Posterior vena cava (tissue), 2 donors: ENCODE measurements at regions not wholly inside any gene's neighbourhood (a gene's known extent, or its start where the extent isn't known, plus 50 kb on each side); places are given as distances from the start of the nearest gene placed in this dataset.
"Not testable (repeated sequence)": the region's sequence is repeated elsewhere in the genome, so short reads cannot be mapped to it uniquely, and the experiment has no call there.

Experiments used
- DNase-seq: peaks from one replicate; pipeline ENCODE4 v3.0.0-alpha.2; 2020; ENCODE audit warnings: low spot score
- intact Hi-C, 2 donors: fragments of 100-400 bp; cut with DNase I; formaldehyde crosslinking; loops; one replicate each; pipeline versions ENCODE4 v1.14.1 to v1.14.2; 2022 to 2023
- donor health status: DM: yes; HTN: yes; CAD: no.
- donor health status: DM: yes; HTN: yes; CAD: no.

DNA sequence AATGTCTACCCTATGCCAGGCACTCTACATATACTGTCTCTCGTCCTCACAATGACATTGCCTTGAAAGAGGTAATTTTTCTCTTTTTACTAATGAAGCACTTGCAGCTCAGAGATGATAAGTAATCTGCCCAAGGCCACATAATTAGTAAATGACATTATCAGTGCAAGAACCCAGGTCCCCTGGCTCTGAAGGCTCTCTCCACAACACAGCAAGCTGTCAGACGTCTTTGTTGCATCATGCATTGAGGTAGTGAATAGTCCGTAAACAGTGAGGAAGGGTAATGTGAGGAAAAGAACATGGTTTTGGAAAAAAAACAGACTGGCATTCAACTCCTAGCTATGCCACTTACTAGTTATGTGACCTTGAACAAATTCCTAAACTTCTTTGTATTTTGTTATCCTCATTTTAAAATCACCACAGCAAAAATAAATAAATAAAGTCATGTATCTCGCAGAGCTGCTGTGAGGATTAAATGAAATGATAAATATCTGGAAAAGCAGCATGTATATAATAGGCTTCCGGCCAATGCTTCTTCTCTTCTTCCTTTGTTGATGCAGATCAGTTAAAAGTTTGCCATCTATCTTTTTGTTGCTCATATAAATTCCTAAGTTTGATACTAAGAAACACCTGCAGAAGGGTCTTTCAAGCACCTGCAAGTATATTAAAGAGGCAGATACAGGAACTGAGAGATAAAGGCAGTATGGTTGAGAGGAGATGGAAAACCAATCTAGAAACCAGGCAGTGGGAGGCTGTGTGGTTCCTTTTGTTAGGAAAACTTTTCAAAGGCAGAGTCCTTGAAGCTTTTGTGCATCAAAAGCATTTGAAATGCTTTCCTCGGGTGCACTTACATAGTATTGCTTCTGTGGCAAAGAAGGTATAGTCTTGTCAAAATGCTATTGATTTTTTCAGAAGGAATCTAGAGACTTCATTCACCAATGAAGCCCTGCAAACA is 82.8 kb downstream of the BTG1 start:
- no peak for DNase-seq
- intact Hi-C loops = no loop called here

DNA sequence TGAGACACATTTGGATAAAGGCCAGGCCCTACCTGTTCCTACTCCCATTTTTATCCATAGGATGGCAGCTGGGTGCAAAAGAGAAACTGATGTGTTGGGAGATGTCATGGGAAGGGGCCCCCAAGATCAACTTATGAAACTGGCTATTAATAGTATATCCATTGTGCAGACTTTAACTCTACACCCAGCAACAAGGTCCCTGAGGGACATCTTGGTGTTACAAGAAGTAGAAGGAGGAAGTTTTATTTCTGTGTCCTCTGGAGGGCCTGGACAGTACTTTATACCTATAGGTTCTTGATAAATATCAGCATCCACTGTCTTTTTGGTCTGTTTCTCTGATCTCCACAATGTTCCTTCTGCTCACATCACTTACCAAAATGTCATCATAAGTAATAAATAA is 84.6 kb downstream of the BTG1 start:
- DNase-seq = no peak

DNA sequence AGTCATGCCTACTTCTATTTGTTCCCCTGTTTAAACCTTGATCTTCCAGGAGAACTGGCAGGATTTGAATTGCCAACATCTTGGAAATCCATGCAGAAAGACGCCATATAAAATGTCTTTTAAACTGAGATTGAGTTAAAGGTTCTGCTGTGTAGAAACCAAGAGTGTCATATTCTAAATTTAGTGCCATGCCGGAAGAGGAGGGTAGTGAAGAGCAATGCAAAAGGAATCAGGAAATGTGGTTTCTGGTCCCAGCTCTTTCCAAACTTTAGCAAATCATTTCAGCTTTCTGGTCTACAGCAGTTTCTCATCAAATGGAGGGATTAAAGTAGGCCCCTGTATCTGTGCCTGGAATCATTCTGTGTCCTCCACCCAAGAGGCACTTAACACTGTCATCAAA is 85.7 kb downstream of the BTG1 start:
- no peak for DNase-seq
- intact Hi-C loops = loop anchor here in 1 of 2 donors (2.0 kb wide), 1 partner anchor 457 kb away; no protein-coding TSS in a partner anchor

More for the DNA sequence above, 84.6 kb downstream of the BTG1 start:
- intact Hi-C loops = loop anchor here in 1 of 2 donors (2.0 kb wide), 1 partner anchor 456 kb away; no protein-coding TSS in a partner anchor

DNA sequence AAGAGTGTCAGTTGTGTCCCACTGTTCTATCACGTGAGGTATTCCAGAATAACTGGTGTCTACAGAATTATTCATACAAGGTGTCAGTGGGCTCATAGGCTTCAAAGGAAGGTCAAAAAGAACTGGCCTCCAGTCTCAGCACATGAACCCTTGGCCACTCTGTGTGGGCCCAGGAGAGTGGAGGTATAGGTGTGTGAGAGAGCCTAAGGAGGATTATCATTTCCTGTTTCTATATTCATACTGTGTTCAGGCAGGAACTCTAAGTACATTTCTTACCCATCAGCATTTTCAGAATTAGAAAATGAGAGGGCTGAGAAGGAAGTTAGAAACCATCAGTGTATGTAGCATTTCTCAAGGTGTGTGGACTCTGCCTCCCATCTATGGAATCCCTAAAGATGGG is 87.0 kb downstream of the BTG1 start:
- intact Hi-C loops = no loop called here
- no peak for DNase-seq

DNA sequence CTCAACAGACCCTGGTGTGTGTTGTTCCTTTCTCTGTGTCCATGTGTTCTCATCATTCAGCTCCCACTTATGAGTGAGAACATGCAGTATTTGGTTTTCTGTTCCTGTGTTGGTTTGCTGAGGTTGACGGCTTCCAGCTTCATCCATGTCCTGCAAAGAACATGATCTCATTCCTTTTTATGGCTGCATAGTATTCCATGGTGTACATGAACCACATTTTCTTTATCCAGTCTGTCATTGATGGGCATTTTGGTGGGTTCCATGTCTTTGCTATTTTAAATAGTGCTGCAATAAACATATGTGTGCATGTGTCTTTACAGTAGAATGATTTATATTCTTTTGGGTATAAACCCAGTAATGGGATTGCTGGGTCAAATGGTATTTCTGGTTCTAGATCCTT is 88.9 kb downstream of the BTG1 start:
- intact Hi-C loops, DNase-seq: not testable (repeated sequence)

DNA sequence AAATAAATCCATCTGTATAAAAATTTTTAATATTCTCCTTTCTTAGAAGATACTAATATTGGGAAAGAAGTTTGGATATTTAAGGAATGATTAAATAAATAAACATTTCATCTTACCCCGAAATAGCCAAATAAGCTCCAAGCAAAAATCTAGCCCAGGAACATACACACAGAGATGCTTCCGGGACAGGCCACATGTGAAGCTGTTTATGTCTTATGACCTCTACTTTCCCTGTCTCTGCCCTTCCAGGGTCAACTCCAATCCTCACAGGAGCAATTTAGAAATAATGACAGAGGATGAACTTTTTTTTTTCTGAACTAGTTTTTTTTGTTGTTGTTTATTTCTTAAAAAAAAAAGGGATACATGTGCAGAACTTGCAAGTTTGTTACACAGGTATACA is 89.4 kb downstream of the BTG1 start:
- no peak for DNase-seq
- intact Hi-C loops = no loop called here

DNA sequence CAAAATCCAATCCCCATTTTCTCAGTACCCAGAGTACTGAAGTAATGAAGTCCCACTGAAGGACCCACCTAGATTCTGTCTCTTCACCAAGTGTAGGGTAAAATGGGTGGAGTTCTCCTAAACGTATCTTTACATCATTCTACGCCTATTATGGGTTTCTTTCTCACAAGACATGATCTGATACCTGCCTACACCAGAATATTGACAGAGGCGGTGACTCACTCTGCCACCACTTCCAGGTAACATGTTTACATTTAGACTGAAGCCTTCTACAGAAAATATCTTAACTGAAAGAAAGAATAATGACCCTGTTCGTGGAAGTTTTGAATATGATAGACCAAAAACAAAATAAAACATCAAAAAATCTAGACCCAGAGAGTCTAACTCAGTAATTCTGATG is 89.8 kb downstream of the BTG1 start:
- intact Hi-C loops = no loop called here
- no peak for DNase-seq

DNA sequence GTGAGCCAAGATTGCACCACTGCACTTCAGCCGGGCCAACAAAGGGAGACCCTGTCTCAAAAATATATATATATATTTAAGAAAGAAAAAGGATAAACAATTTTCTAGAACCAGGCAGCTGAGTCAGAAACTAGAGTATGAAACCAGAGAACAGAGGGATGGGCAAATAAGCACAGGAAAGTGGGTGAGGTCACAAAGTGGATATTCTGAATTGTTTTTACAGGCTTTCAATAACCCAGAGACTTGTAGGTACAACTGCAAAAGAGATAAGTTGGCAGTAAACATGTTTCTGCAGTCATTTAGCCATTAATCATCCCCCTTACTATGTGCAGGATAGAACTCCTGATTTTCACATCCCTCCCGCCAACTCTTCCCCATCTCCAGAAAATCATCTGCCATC is 94.2 kb downstream of the BTG1 start:
- intact Hi-C loops = no loop called here
- DNase-seq = no peak

DNA sequence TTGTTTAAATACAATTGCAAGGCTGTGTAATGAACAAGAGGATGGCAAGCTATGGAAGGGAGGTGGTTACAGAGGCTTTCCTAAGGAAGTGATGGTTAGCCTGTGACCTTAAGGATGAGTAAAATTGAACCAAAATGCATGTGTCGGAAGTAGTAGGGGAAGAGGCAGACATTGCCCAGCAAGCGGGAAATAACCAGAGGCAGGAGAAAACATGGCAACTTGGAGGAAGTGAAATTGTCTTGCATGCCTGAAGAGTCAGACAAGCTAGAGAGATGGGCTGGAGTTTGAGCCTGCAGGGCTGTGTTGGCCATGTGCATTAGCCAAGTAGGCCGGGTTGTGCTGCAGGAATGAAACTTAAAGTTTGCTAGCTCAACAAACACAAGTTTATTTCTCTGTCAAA is 96.2 kb downstream of the BTG1 start:
- intact Hi-C loops = no loop called here
- no peak for DNase-seq

DNA sequence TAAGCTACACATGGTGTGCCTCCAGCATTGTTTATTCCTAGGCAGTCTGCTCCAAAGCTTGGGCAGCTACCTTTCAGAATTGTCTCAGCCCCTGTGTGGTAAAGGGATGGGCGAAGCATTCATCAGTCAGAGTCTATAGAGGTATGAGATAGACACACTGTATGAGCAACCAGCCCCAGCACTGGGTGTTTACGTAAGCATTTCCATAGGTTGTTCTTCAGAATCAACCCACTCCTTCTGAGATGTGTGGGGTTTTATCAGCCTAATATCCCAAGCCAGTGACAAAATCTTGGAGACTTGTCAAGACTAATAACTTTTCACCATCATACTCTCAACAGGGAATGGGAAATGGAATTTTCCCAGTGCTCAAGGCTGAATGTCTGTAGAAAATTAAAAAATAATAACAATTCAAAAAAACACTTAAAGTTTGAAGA is 98.2 kb downstream of the BTG1 start:
- intact Hi-C loops = no loop called here
- no peak for DNase-seq

DNA sequence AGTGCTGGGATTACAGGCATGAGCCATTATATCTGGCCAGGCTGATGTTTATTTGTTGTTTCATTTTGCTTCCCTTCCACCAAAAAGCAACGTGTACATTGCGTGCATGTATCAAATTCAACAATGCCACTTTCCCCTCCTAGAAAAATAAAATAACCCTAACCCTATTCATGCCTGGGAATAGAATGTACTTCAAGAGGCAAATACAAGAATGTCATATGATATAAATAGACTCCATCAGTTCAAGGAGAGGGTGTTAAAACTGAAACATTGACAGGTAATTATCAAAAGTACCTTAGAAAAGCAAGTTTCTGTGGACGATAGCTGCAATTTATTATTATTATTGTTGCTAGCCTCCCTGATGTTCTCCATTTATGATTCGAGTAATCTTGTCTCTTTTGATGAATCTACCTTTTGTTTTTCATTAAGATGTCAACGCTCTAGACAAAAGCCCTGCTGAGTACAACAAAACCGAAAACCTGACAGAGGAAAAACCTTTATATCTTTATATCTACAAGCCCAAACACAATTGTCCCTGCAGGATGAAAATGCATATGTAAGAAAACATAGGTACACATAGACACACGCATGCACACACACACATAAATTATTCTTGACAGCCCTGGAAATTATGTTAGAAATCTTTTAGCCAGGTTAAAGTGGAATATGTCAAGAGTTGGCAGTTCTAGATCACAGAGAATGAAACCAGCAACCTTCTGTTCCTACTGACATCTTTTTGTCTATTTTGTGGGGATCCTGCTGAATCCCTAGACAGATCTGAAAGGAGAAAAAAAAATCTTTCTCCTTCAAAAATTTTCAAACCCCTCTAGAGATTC is 98.9 kb downstream of the BTG1 start:
- intact Hi-C loops = no loop called here
- DNase-seq = no peak

DNA sequence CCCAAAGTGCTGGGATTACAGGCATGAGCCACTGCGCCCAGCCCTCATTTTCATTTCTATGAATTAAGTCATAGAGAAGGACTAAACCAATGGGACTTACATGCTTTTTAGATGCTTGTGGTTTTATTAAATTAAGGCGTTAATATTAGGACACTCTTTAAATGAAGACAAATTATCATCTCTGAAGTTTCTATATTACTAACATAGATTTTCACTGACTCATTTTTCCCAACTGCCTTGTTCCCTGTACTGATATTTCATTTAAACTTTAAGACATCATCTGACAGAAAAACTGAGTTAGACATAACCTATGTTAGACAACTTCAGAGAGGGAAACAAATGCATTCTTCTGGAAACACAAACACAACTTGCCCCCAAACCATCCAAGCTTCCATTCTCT is 99.8 kb downstream of the BTG1 start:
- intact Hi-C loops = no loop called here
- DNase-seq = no peak

DNA sequence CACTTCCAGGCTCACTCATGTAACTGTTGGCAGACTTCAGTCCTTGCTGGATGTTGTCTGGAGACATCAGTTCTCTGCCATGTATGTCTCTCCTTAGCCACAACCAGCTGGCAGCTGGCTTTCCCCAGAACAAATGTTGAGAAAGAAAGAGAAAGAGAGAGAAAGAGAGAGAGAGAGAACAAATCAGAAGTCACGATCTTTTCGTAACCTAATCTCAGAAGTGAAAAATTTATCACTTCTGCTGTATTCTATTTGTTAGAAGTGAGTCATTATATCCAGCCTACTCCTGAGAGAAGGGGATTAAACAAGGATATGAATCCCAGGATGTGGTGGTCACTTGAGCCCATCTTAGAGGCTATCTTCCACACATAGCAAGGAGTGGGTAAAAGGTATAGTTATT is 101.2 kb downstream of the BTG1 start:
- no peak for DNase-seq
- intact Hi-C loops = no loop called here

DNA sequence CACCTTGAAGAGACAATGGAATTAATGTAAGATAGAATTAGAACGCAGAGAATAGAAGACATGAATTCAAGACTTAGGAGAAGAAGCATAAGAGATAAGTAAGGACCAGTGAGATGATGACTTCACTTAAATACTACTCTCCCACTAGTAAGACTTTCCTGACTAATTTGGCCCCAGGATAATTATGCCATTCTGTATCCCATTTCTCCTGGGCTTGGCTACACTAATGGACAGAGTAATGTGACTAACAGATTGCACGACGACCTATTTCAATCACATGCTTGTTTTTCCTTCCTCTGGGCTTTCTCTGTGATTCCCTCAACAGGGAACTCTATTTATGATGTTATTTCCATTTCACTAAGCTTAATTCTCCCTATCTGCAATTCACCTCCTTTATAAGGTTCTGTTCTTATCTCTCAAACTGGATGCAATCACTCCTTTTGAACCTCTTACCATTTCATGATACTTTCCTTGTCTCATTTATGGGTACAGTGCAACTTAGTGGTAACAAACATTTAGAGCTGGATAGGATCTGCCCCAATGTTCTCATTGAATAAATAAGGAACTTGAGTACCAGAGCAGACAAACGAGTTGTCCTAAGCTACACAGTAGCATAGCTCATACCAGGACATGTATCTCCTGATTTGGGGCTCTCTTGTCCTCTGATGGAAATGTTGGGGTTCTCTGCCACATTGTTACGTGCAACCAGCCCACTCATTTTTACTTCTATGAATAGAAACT is 102.7 kb downstream of the BTG1 start:
- no peak for DNase-seq
- intact Hi-C loops = no loop called here

DNA sequence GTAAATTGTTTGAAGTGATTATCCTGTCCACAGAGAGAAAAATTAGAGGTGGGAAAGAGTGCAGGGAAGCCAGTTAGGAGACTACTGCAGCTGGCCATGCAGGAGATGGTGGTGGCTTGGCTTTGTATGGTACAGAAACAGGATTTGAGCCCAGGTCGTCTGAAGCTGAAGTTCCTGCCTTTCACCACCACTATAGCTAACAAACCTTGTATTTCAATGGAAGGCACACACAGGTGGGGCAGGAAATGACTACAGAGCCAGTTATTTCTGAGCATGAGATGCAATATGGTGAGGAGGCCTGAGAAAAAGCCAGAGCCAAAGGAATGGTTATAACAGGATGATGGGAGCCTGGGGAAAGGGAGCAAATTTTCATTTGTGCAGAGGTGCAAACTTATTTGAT is 103.9 kb downstream of the BTG1 start:
- intact Hi-C loops = no loop called here
- DNase-seq = no peak

DNA sequence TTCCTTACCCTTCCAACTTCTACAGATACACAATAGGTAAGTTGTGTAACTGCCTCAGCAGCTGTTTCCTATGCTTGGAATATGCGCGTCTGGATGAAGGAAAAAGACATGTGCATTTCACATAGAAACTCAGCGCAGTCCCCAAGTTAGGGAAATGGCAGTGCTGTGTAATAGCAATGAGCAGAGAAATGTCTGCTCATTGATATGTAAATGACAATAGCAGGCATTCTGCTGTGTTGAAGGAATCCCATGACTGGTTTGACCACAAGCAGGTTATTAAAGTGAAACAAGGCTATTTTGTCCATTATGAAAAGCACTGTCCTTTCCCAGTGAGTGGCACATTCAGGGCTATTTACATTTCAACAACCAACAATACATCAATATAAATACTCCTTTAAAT is 106.6 kb downstream of the BTG1 start:
- intact Hi-C loops = no loop called here
- DNase-seq = no peak

DNA sequence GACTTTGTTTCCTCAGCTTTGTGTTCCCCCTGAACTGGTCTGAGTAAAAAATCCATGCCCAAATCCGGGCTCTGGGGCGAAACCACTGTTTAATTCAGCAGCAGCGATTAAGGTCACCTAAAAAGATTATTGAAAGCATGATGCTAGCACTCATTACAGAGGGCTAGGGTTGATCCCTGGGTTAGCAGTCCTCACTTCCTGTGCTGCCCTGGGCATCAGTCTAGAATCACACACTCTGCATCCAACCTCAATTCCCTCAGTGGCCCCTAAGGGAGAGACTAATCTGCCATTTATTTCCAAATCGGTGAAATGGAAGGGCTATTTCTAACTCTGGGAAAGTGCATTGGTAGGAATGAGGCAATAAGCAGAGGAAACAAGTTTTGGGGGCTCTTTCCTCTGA is 107.2 kb downstream of the BTG1 start:
- no peak for DNase-seq
- intact Hi-C loops = no loop called here

DNA sequence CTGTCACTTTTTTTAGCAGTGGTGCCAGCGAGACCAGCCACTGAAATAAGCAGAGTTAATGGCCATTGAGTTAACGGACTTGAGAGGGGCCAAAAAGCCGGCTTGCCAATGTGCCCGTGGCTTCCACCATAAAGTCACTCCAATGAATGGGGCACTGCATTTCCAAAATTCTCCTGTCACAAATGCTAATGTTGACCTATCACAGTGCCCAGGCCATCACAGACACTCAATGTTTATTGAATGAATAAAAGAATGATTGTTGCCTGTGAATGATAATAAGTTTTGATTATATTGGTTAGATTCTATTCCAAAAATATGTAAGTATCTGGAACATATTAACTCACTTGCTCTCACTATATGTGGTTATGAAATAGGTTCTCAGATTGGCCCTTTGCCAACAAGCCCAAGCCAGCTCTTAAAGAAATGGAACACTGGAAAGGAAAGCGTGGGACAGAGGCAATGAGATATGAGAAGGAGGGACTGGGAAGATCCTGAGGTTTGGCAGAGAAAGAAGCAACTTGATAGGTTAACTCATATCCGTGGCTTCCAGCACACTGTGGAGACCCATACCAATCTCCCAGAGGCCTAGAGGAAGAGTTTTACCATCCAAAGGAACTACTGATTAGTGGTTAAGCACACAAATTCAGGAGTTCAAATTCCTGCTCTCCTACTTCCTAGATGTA is 108.7 kb downstream of the BTG1 start:
- intact Hi-C loops = no loop called here
- DNase-seq = no peak

DNA sequence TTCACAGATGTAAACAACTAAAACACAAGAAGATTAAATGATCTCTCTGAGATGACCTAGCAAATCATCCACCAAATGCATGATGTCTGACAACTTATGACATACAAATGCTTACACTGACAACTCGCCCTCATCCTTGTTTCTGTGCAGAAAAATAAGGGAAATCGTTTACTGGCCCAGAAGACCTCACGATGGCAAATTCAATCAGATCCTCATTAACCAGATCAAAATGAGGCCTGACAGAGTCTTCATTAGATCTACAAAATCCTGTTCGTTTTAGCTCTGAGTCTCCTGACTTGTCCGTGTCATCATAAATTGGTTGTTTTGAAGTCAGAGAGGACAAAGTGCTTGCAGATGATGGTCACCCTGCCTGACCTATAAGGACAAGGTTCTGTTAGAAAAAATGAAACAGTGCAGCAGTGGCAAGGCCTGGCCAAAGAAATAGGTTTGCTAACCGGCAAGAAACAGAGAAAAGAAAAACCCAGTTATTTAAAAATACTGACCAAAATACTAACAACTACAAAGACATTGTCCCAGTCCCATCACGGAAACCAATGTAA is 109.5 kb downstream of the BTG1 start:
- DNase-seq = no peak
- intact Hi-C loops = no loop called here
